Gastrocnemius medialis (tissue), 4 donors: ENCODE measurements at regions not wholly inside any gene's neighbourhood (a gene's known extent, or its start where the extent isn't known, plus 50 kb on each side); places are given as distances from the start of the nearest gene placed in this dataset.

Experiments used
- POLR2A ChIP-seq, 2 donors: fragments of 450-650 bp; IDR thresholded peaks; one replicate each; pipeline ENCODE4 v1.6.1; 2017; ENCODE audit warnings: antibody characterized with exemption in 2 of 2, mild to moderate bottlenecking in 2 of 2, moderate library complexity in 2 of 2
- TF ChIP-seq, protein P1 (sequence below), 5 experiments: fragments of 450-650 bp in 3 of 5; fragments of 200-600 bp in 2 of 5; sonication (generic) in 2 of 5; IDR thresholded peaks in 4 of 5; conservative IDR thresholded peaks in 1 of 5; 1 replicate in 4 of 5; 2 replicates in 1 of 5; pipeline ENCODE4 v1.5.1; 2016 to 2019; ENCODE audit warnings: antibody characterized with exemption in 5 of 5, mild to moderate bottlenecking in 3 of 5, moderate library complexity in 3 of 5

- TF ChIP-seq, protein P1, sequence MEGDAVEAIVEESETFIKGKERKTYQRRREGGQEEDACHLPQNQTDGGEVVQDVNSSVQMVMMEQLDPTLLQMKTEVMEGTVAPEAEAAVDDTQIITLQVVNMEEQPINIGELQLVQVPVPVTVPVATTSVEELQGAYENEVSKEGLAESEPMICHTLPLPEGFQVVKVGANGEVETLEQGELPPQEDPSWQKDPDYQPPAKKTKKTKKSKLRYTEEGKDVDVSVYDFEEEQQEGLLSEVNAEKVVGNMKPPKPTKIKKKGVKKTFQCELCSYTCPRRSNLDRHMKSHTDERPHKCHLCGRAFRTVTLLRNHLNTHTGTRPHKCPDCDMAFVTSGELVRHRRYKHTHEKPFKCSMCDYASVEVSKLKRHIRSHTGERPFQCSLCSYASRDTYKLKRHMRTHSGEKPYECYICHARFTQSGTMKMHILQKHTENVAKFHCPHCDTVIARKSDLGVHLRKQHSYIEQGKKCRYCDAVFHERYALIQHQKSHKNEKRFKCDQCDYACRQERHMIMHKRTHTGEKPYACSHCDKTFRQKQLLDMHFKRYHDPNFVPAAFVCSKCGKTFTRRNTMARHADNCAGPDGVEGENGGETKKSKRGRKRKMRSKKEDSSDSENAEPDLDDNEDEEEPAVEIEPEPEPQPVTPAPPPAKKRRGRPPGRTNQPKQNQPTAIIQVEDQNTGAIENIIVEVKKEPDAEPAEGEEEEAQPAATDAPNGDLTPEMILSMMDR (IDR thresholded peaks at IDR 0.05 in 4 of 5, conservative IDR thresholded peaks at IDR 0.05 in 1 of 5) = no peak
- no peak for TF ChIP-seq POLR2A (IDR thresholded peaks at IDR 0.05)
Observed at GRCh38 chr6:144655376-144655775, 370.2 kb downstream of the UTRN start.
